ENCODE measurements at regions not wholly inside any gene's neighbourhood (a gene's known extent, or its start where the extent isn't known, plus 50 kb on each side); places are given as distances from the start of the nearest gene placed in this dataset.

GRCh38 chr1:68293122-68293521, 60.8 kb upstream of the WLS start:
- Histone ChIP-seq H3K4me3 (replicated peaks in 1 of 3; ENCODE audit: insufficient read depth in 1 of 3, low read depth in 2 of 3, low read length in 3 of 3) (no peak overlapping the region), H3K36me3 (replicated peaks in 1 of 2; ENCODE audit: control insufficient read depth in 1 of 2, insufficient read depth in 2 of 2, low read length in 2 of 2) (no peaks in the 10 kb centered on the region), H3K79me2 (ENCODE audit: insufficient read depth, low read length) (no peaks in the 10 kb centered on the region), H3K9ac (ENCODE audit: insufficient read depth, low read depth, low read length) (no peak overlapping the region), H3K27me3 (ENCODE audit: control insufficient read depth in 1 of 2, insufficient read depth in 2 of 2, low read length in 2 of 2) (peaks cover 0 to 5% of the 10 kb centered on the region in 2 experiments; a peak in 2 of 5 replicates), H3K4me1 (ENCODE audit: insufficient read depth, low read length) (no peaks in the 10 kb centered on the region), H3K4me2 (ENCODE audit: low read depth, low read length) (no peak overlapping the region), H3K9me3 (ENCODE audit: low read length) (no peaks in the 10 kb centered on the region), H2AFZ (ENCODE audit: low read length) (no peak overlapping the region), H3K27ac (ENCODE audit: extremely low read length, insufficient read depth, low read length) (no peak overlapping the region), H4K20me1 (ENCODE audit: insufficient read depth, low read length) (no peaks in the 10 kb centered on the region)
- no peak for DNase-seq (ENCODE audit: low spot score)
- WGBS (ENCODE audit: low lambda C conversion rate) = 18% methylated on average over 5 of the region's 5 CpGs
- intact Hi-C loops (cut with micrococcal nuclease; ENCODE audit: unreplicated experiment) (no loop called here), in situ Hi-C loops (cut with HindIII; ENCODE audit: extremely low pct_ligation_motif_present, low pct_unique_long_range_greater_than_20kb) (no loop called here)
- no peak for ATAC-seq
- ChIA-PET POLR2A (no interaction called here), CTCF (ENCODE audit: low intra/inter-chr PET ratio, low total read pairs) (no interaction called here)
- no peak for TF ChIP-seq NFIB (CRISPR knock-in tag; IDR thresholded peaks at IDR 0.05; ENCODE audit: borderline replicate concordance)
- BruUV-seq (replicated peaks) = no TSS peak
- FAIRE-seq = no peak

DNA sequence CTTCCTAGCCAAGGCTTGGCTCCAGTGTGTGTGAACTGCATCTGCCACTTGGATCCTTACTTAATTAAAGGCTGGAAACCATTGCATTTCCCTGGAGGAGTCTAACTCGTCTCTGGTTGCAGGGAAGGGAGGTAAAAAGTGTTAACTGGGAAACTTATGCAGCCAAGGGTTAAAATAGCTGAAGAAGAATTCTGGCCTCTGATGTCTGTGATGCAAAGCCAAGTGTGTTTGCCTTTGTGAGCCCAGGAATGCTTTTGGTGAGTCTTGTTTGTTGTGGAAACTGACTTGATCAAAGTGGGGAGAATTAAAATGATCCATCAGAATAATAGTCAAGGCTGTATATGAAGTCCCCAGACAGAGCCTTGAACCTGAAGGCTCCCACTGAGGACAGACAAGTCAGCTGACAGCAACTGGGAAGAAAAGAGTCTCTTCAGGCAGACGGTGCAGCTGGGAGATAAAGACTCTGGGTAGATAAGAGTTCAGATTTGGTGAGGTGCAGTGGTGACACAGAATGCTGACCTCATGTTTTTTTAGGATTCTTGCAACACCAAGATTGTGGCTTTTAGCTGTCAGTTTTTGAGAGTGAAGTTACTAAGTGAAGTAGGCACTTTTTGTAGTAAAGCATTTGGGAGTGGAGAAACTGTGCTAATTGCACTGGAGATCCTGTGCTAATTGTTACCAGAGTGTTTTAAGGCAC, 59.5 kb upstream of the WLS start:
- in situ Hi-C loops (cut with HindIII; ENCODE audit: extremely low pct_ligation_motif_present, low pct_unique_long_range_greater_than_20kb) = no loop called here
- ChIA-PET CTCF (ENCODE audit: low intra/inter-chr PET ratio, low total read pairs) (no interaction called here), POLR2A (no interaction called here)
- FAIRE-seq (no peak), DNase-seq (ENCODE audit: low spot score) (no peak), ATAC-seq (no peak)
- no peak overlapping the region for H3K4me3 ChIP-seq (replicated peaks in 1 of 3; ENCODE audit: insufficient read depth in 1 of 3, low read depth in 2 of 3, low read length in 3 of 3)
- no peaks in the 10 kb centered on the region for H3K79me2 ChIP-seq (ENCODE audit: insufficient read depth, low read length)
- H3K27me3 ChIP-seq (ENCODE audit: control insufficient read depth in 1 of 2, insufficient read depth in 2 of 2, low read length in 2 of 2) = peaks cover 0 to 5% of the 10 kb centered on the region in 2 experiments; a peak in 2 of 5 replicates
- no peaks in the 10 kb centered on the region for H3K4me1 ChIP-seq (ENCODE audit: insufficient read depth, low read length)
- no peak overlapping the region for H3K9ac ChIP-seq (ENCODE audit: insufficient read depth, low read depth, low read length)
- H3K4me2 ChIP-seq (ENCODE audit: low read depth, low read length) = no peak overlapping the region
- no peak overlapping the region for H2AFZ ChIP-seq (ENCODE audit: low read length)
- WGBS (ENCODE audit: low lambda C conversion rate) = 4% methylated on average over 2 of the region's 2 CpGs
- H3K36me3 ChIP-seq (replicated peaks in 1 of 2; ENCODE audit: control insufficient read depth in 1 of 2, insufficient read depth in 2 of 2, low read length in 2 of 2) = no peaks in the 10 kb centered on the region
- intact Hi-C loops (cut with micrococcal nuclease; ENCODE audit: unreplicated experiment) = no loop called here
- peak; percentile 69 for TF ChIP-seq MAFF (IDR thresholded peaks at IDR 0.05; ENCODE audit: low read depth, low read length)
- no peak for TF ChIP-seq ZNF883 (CRISPR knock-in tag; IDR thresholded peaks at IDR 0.05; ENCODE audit: not compliant biosample characterization)
- TF ChIP-seq MAFK (conservative IDR thresholded peaks at IDR 0.05 in 1 of 2, IDR thresholded peaks at IDR 0.05 in 1 of 2; ENCODE audit: low read length in 2 of 2) = peak; percentile 71 to 81
- BruUV-seq (replicated peaks) = no TSS peak
- no peak overlapping the region for H3K27ac ChIP-seq (ENCODE audit: extremely low read length, insufficient read depth, low read length)
- no peaks in the 10 kb centered on the region for H3K9me3 ChIP-seq (ENCODE audit: low read length)
- H4K20me1 ChIP-seq (ENCODE audit: insufficient read depth, low read length) = no peaks in the 10 kb centered on the region
